SJCRH30 (cell line): ENCODE measurements at regions not wholly inside any gene's neighbourhood (a gene's known extent, or its start where the extent isn't known, plus 50 kb on each side); places are given as distances from the start of the nearest gene placed in this dataset.
A peak's percentile ranks its signal among the peaks of the same experiment; 100 is the strongest.

ENCODE experiments used
- DNase-seq, 2 experiments: peaks; one replicate each; pipeline ENCODE4 v3.0.0-alpha.2; 2015 to 2020
- H3K27ac ChIP-seq: fragments of 250-450 bp; sonication (Bioruptor Pico); 2 replicates; pipeline ENCODE4 v1.5.1; 2020; ENCODE audit warnings: mild to moderate bottlenecking, moderate library complexity
- H3K27me3 ChIP-seq: fragments of 250-450 bp; sonication (Bioruptor Pico); 2 replicates; pipeline ENCODE4 v1.5.1; 2020; ENCODE audit warnings: mild to moderate bottlenecking, moderate library complexity
- H3K36me3 ChIP-seq: fragments of 250-450 bp; sonication (Bioruptor Pico); 2 replicates; pipeline ENCODE4 v1.5.1; 2020; ENCODE audit warnings: mild to moderate bottlenecking, moderate library complexity
- H3K4me1 ChIP-seq: fragments of 250-450 bp; sonication (Bioruptor Pico); 2 replicates; pipeline ENCODE4 v1.5.1; 2020; ENCODE audit warnings: mild to moderate bottlenecking, moderate library complexity
- H3K4me3 ChIP-seq: fragments of 250-450 bp; sonication (Bioruptor Pico); 2 replicates; pipeline ENCODE4 v1.5.1; 2020; ENCODE audit warnings: mild to moderate bottlenecking, moderate library complexity
- H3K9me3 ChIP-seq: fragments of 250-450 bp; sonication (Bioruptor Pico); replicated peaks from 2 replicates; pipeline ENCODE4 v1.5.1; 2020; ENCODE audit warnings: mild to moderate bottlenecking, moderate library complexity

- H3K4me1 ChIP-seq = no peaks in the 10 kb centered on the region
- no peaks in the 10 kb centered on the region for H3K9me3 ChIP-seq
- H3K27me3 ChIP-seq = no peaks in the 10 kb centered on the region
- no peak overlapping the region for H3K27ac ChIP-seq
- no peaks in the 10 kb centered on the region for H3K36me3 ChIP-seq
- H3K4me3 ChIP-seq = no peak overlapping the region
- no peak for DNase-seq
Observed at GRCh38 chr2:7333960-7334493, 416.8 kb downstream of the RNF144A start.

GRCh38 chr2:7338961-7339360 lies 421.7 kb downstream of the RNF144A start:
- Histone ChIP-seq H3K4me1 (no peaks in the 10 kb centered on the region), H3K27me3 (no peaks in the 10 kb centered on the region), H3K9me3 (no peaks in the 10 kb centered on the region), H3K36me3 (no peaks in the 10 kb centered on the region), H3K4me3 (no peak overlapping the region), H3K27ac (no peak overlapping the region)
- DNase-seq = no peak

GRCh38 chr2:7346336-7346735 lies 429.1 kb downstream of the RNF144A start:
- no peaks in the 10 kb centered on the region; the same call in 1 of the 2 replicates for H3K27me3 ChIP-seq
- H3K4me1 ChIP-seq = no peaks in the 10 kb centered on the region; the same call in 1 of the 2 replicates
- no peak for DNase-seq

GRCh38 chr2:7348761-7349160 lies 431.5 kb downstream of the RNF144A start:
- Histone ChIP-seq H3K4me3 (no peak overlapping the region), H3K27me3 (peaks cover 6% of the 10 kb centered on the region), H3K27ac (no peak overlapping the region), H3K9me3 (no peaks in the 10 kb centered on the region), H3K4me1 (no peaks in the 10 kb centered on the region; the same call in 1 of the 2 replicates), H3K36me3 (no peaks in the 10 kb centered on the region)
- no peak for DNase-seq

More at GRCh38 chr2:7346336-7346735, 429.1 kb downstream of the RNF144A start:
- Histone ChIP-seq H3K27ac (no peak overlapping the region), H3K36me3 (no peaks in the 10 kb centered on the region), H3K4me3 (no peak overlapping the region), H3K9me3 (no peaks in the 10 kb centered on the region)

GRCh38 chr2:7352191-7352590 lies 435.0 kb downstream of the RNF144A start:
- Histone ChIP-seq H3K27ac (no peak overlapping the region), H3K27me3 (peaks cover 6% of the 10 kb centered on the region), H3K4me3 (no peak overlapping the region), H3K9me3 (no peaks in the 10 kb centered on the region), H3K36me3 (no peaks in the 10 kb centered on the region), H3K4me1 (no peaks in the 10 kb centered on the region)
- DNase-seq = no peak

GRCh38 chr2:7353571-7353970 lies 436.4 kb downstream of the RNF144A start:
- DNase-seq = no peak
- no peaks in the 10 kb centered on the region for H3K9me3 ChIP-seq
- H3K4me3 ChIP-seq = no peak overlapping the region
- no peaks in the 10 kb centered on the region for H3K36me3 ChIP-seq
- H3K4me1 ChIP-seq = no peaks in the 10 kb centered on the region
- H3K27me3 ChIP-seq = peaks cover 6% of the 10 kb centered on the region
- no peak overlapping the region for H3K27ac ChIP-seq

- H3K27ac ChIP-seq = no peak overlapping the region
- H3K36me3 ChIP-seq = no peaks in the 10 kb centered on the region
- peaks cover 6% of the 10 kb centered on the region for H3K27me3 ChIP-seq
- no peaks in the 10 kb centered on the region for H3K9me3 ChIP-seq
- no peak for DNase-seq
- H3K4me1 ChIP-seq = no peaks in the 10 kb centered on the region
- no peak overlapping the region for H3K4me3 ChIP-seq
Observed at GRCh38 chr2:7355781-7356180, 438.6 kb downstream of the RNF144A start.

- no peaks in the 10 kb centered on the region for H3K36me3 ChIP-seq
- no peak overlapping the region for H3K27ac ChIP-seq
- H3K9me3 ChIP-seq = no peaks in the 10 kb centered on the region
- no peaks in the 10 kb centered on the region; the same call in none of the 2 replicates for H3K27me3 ChIP-seq
- H3K4me1 ChIP-seq = no peaks in the 10 kb centered on the region
- H3K4me3 ChIP-seq = no peak overlapping the region
- DNase-seq = no peak
Observed at GRCh38 chr2:7356909-7357584, 439.8 kb downstream of the RNF144A start.

- Histone ChIP-seq H3K27me3 (no peaks in the 10 kb centered on the region; the same call in none of the 2 replicates), H3K9me3 (no peaks in the 10 kb centered on the region), H3K27ac (no peak overlapping the region), H3K4me3 (no peak overlapping the region), H3K4me1 (no peaks in the 10 kb centered on the region), H3K36me3 (no peaks in the 10 kb centered on the region)
- no peak for DNase-seq
Observed at GRCh38 chr2:7357993-7358392, 440.8 kb downstream of the RNF144A start.

- no peak overlapping the region for H3K27ac ChIP-seq
- no peaks in the 10 kb centered on the region for H3K4me1 ChIP-seq
- no peaks in the 10 kb centered on the region for H3K9me3 ChIP-seq
- H3K27me3 ChIP-seq = no peaks in the 10 kb centered on the region; the same call in 1 of the 2 replicates
- H3K4me3 ChIP-seq = no peak overlapping the region
- DNase-seq = no peak
- no peaks in the 10 kb centered on the region for H3K36me3 ChIP-seq
Observed at GRCh38 chr2:7358865-7359447, 441.7 kb downstream of the RNF144A start.

GRCh38 chr2:7363906-7364305 lies 446.7 kb downstream of the RNF144A start:
- no peaks in the 10 kb centered on the region for H3K4me1 ChIP-seq
- no peaks in the 10 kb centered on the region for H3K27me3 ChIP-seq
- H3K36me3 ChIP-seq = no peaks in the 10 kb centered on the region
- no peaks in the 10 kb centered on the region for H3K9me3 ChIP-seq
- H3K27ac ChIP-seq = no peak overlapping the region
- DNase-seq = no peak
- no peak overlapping the region for H3K4me3 ChIP-seq

GRCh38 chr2:7368211-7368610 lies 451.0 kb downstream of the RNF144A start:
- Histone ChIP-seq H3K27ac (no peak overlapping the region), H3K27me3 (no peaks in the 10 kb centered on the region; the same call in 1 of the 2 replicates)

GRCh38 chr2:7373156-7373555 lies 455.9 kb downstream of the RNF144A start:
- Histone ChIP-seq H3K4me1 (peaks cover 3% of the 10 kb centered on the region), H3K36me3 (no peaks in the 10 kb centered on the region), H3K27ac (no peak overlapping the region), H3K9me3 (no peaks in the 10 kb centered on the region), H3K27me3 (no peaks in the 10 kb centered on the region; the same call in 1 of the 2 replicates), H3K4me3 (no peak overlapping the region)
- no peak for DNase-seq

More at GRCh38 chr2:7368211-7368610, 451.0 kb downstream of the RNF144A start:
- DNase-seq = no peak
- H3K4me3 ChIP-seq = no peak overlapping the region
- no peaks in the 10 kb centered on the region for H3K9me3 ChIP-seq
- H3K36me3 ChIP-seq = no peaks in the 10 kb centered on the region
- H3K4me1 ChIP-seq = no peaks in the 10 kb centered on the region

GRCh38 chr2:7375901-7376300 lies 458.7 kb downstream of the RNF144A start:
- Histone ChIP-seq H3K27ac (no peak overlapping the region), H3K36me3 (no peaks in the 10 kb centered on the region)

GRCh38 chr2:7377916-7378569 lies 460.8 kb downstream of the RNF144A start:
- DNase-seq = peak; percentile 78 to 80
- Histone ChIP-seq H3K9me3 (no peaks in the 10 kb centered on the region), H3K27ac (no peak overlapping the region), H3K4me3 (no peak overlapping the region), H3K4me1 (peaks cover 7% of the 10 kb centered on the region), H3K27me3 (0 out of 2 replicates have a peak, but pooled peaks cover 4% of the 10 kb centered on the region), H3K36me3 (no peaks in the 10 kb centered on the region)

More at GRCh38 chr2:7375901-7376300, 458.7 kb downstream of the RNF144A start:
- Histone ChIP-seq H3K4me3 (no peak overlapping the region), H3K4me1 (peaks cover 7% of the 10 kb centered on the region), H3K9me3 (no peaks in the 10 kb centered on the region), H3K27me3 (no peaks in the 10 kb centered on the region; the same call in 1 of the 2 replicates)
- DNase-seq = no peak
